ENCODE measurements at regions not wholly inside any gene's neighbourhood (a gene's known extent, or its start where the extent isn't known, plus 50 kb on each side); places are given as distances from the start of the nearest gene placed in this dataset.

- DNase-seq (ENCODE audit: low read depth): no peak
Observed at GRCh38 chr10:35743351-35743750, 101.3 kb upstream of the FZD8 start.

GRCh38 chr10:35739998-35740397, 97.9 kb upstream of the FZD8 start:
- no peak for DNase-seq (ENCODE audit: low read depth)

- peak; percentile 9 for DNase-seq (ENCODE audit: low read depth)
Observed at GRCh38 chr10:35735412-35735811, 93.3 kb upstream of the FZD8 start.

- DNase-seq (ENCODE audit: low read depth): no peak
Observed at GRCh38 chr10:35731828-35732227, 89.7 kb upstream of the FZD8 start.

GRCh38 chr10:35728341-35728740, 86.2 kb upstream of the FZD8 start:
- DNase-seq (ENCODE audit: low read depth): no peak

- no peak for DNase-seq (ENCODE audit: low read depth)
Observed at GRCh38 chr10:35726846-35727245, 84.8 kb upstream of the FZD8 start.

GRCh38 chr10:35723992-35724391, 81.9 kb upstream of the FZD8 start:
- DNase-seq (ENCODE audit: low read depth): no peak

- no peak for DNase-seq (ENCODE audit: low read depth)
Observed at GRCh38 chr10:35723059-35723458, 81.0 kb upstream of the FZD8 start.

- no peak for DNase-seq (ENCODE audit: low read depth)
Observed at GRCh38 chr10:35722636-35723035, 80.5 kb upstream of the FZD8 start.

GRCh38 chr10:35722226-35722625, 80.1 kb upstream of the FZD8 start:
- no peak for DNase-seq (ENCODE audit: low read depth)

- DNase-seq (ENCODE audit: low read depth): no peak
Observed at GRCh38 chr10:35720366-35720765, 78.3 kb upstream of the FZD8 start.

- no peak for DNase-seq (ENCODE audit: low read depth)
Observed at GRCh38 chr10:35716776-35717175, 74.7 kb upstream of the FZD8 start.

GRCh38 chr10:35712486-35712885, 70.4 kb upstream of the FZD8 start:
- no peak for DNase-seq (ENCODE audit: low read depth)

GRCh38 chr10:35711615-35712411, 69.7 kb upstream of the FZD8 start:
- DNase-seq (ENCODE audit: low read depth): no peak

GRCh38 chr10:35707642-35708425, 65.7 kb upstream of the FZD8 start:
- DNase-seq (ENCODE audit: low read depth): no peak

GRCh38 chr10:35706959-35707358, 64.9 kb upstream of the FZD8 start:
- DNase-seq (ENCODE audit: low read depth): no peak

- DNase-seq (ENCODE audit: low read depth): no peak
Observed at GRCh38 chr10:35705671-35706070, 63.6 kb upstream of the FZD8 start.

- no peak for DNase-seq (ENCODE audit: low read depth)
Observed at GRCh38 chr10:35705051-35705450, 63.0 kb upstream of the FZD8 start.

GRCh38 chr10:35704401-35704800, 62.3 kb upstream of the FZD8 start:
- DNase-seq (ENCODE audit: low read depth): no peak

GRCh38 chr10:35700487-35700882, 58.4 kb upstream of the FZD8 start:
- DNase-seq (ENCODE audit: low read depth): no peak

- DNase-seq (ENCODE audit: low read depth): no peak
Observed at GRCh38 chr10:35699848-35700486, 57.9 kb upstream of the FZD8 start.

- DNase-seq (ENCODE audit: low read depth): no peak
Observed at GRCh38 chr10:35696392-35697287, 54.5 kb upstream of the FZD8 start.

Measured in GM04504 (cell line).